GM12872 (cell line): ENCODE measurements at regions not wholly inside any gene's neighbourhood (a gene's known extent, or its start where the extent isn't known, plus 50 kb on each side); places are given as distances from the start of the nearest gene placed in this dataset.

Experiments
- TF ChIP-seq, protein P1 (sequence below): IDR thresholded peaks from 3 replicates; pipeline ENCODE4 v1.5.1; 2011; ENCODE audit warnings: low read depth, mild to moderate bottlenecking, low read length, moderate library complexity; ENCODE audit not compliant: insufficient read depth

DNA sequence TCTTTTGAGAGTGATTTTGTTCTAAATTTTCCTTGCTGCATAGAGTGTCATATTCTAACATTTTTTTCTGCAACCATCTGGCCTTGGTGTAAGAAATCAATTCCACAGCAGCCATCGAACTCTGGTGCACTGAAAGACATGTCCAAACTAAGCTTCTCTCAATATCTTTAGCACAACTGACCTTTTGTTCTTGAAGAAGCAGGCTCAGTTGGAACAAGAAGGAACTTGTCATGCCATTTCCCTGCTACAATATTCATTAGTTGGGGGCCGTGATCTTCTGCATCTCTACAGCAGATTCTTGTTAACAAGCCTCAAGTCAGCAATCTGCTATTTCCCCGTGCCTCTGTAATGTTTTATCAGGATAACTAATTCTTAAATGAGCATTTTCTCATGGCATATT is 1305.6 kb downstream of the CDH11 start:
- TF ChIP-seq, protein P1, sequence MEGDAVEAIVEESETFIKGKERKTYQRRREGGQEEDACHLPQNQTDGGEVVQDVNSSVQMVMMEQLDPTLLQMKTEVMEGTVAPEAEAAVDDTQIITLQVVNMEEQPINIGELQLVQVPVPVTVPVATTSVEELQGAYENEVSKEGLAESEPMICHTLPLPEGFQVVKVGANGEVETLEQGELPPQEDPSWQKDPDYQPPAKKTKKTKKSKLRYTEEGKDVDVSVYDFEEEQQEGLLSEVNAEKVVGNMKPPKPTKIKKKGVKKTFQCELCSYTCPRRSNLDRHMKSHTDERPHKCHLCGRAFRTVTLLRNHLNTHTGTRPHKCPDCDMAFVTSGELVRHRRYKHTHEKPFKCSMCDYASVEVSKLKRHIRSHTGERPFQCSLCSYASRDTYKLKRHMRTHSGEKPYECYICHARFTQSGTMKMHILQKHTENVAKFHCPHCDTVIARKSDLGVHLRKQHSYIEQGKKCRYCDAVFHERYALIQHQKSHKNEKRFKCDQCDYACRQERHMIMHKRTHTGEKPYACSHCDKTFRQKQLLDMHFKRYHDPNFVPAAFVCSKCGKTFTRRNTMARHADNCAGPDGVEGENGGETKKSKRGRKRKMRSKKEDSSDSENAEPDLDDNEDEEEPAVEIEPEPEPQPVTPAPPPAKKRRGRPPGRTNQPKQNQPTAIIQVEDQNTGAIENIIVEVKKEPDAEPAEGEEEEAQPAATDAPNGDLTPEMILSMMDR = no peak

DNA sequence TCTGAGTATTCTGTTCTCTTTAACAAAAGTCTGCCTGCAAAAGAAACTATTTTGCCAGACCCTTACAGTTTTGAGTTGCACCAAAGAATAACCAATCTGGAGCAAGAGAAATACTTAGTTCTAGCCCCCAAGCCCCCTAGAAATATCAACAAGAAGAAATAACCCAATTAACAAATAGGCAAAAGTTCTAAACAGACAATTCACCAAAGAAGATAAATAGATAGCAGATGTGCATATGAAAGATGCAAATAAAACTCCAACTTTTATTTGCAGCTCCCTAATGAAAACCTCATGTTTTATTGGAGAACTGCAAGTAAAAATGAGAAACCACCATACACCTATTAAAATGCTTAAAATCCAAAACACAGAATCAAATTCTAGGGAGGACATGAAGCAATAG is 1308.0 kb downstream of the CDH11 start:
- TF ChIP-seq, protein P1 = no peak

DNA sequence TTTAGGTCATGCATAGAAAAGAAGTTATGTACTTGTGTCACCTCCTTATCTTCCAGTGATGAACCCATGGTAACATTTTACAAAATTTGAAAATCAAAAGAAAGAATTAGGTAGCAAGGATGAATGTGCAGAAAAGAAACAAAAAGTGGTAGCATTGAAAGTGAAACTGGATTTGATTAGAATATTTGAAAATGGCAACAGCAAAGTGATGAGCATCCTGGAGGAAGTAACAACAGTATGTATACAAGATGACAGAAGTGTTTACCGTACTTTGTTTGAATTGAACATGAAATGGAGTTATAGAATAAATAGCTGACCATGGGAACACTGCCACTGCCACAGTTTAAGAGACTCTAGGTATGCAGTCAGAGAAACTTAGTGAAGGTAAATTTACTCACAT is 1313.1 kb downstream of the CDH11 start:
- TF ChIP-seq, protein P1 = no peak

DNA sequence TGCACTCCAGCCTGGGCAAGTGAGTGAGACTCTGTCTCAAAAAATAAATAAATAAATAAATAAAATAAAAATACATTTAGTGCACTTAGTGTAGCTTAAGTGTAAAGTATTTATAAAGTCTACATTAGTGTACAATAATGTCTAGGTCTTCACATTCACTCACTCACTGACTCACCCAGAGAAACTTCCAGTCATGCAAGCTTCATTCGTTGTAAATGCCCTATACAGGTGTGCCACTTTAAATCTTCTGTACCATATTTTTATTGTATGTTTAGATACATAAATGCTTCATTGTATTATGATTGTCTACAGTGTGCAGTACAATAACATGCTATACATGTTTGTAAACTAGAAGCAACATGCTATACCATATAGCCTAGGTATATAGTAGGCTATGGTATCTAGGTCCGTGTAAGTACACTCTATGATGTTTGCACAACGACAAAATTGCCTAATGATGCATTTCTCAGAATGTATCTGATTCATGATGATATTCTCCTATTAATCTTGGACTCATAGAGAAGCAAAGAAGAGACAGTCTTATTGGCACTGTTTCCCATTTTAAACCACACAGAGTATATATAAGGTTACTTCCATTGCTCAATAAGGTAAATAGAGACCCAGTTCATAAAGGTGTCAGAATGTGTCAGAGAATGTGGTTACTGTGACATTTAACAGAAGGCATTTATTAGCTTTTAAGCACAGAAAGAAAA is 1314.9 kb downstream of the CDH11 start:
- TF ChIP-seq, protein P1 = no peak

DNA sequence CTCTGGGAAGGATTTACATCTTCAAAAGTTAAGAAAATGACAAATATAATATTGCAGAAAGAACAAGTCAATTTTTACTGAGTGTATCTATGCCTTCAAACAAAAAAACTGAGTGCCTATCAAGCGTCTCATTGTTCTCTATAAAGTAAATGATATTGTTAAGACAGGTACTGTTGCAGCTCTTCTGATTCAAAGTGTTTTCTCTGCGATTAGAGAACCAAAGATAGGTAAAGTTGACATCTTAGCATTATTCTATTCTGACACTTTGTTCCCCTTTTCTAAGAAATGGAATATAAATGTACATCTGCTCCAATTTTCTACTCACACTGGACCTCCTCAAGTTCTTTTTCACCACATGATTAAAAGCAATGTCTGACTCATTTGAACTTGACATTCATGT is 1317.7 kb downstream of the CDH11 start:
- TF ChIP-seq, protein P1 = no peak

DNA sequence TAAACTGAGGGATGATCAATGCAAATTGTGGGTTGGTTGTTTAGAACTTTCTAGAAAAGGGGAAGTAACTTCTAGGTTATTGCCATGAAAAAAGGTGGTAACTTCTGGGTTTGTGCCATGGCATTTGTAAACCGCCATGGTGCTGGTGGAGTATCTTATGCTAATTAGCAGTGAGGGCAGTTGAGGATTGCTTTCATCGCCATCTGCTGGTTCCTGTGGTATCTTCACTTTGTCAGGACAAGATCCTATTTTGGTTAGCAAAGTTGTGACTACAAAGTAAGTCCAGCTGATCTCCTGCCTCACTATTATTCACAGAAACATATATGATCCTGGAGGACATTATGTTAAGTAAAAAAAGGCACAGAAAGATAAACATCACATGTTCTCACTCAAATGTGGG is 1332.3 kb downstream of the CDH11 start:
- TF ChIP-seq, protein P1 = no peak

DNA sequence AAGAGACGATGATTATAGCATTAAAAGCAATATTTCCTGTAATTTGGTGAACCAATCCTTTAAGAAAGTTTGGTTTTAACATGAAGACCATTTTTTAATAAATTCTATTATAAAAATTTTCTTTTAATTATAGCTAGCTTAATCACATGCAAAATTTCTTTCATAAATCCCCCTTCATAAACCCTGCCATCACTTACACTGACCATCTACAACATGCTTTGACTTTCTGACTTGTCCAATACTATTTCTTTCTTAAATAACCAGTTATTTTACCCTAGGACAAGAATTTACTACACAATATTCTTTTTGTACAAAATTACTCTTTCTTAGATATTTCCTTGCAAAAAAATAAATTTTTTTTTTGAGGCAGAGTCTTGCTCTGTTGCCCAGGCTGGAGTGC is 1334.8 kb downstream of the CDH11 start:
- TF ChIP-seq, protein P1 = no peak
